ENCODE measurements at regions not wholly inside any gene's neighbourhood (a gene's known extent, or its start where the extent isn't known, plus 50 kb on each side); places are given as distances from the start of the nearest gene placed in this dataset.
"Not testable (repeated sequence)": the region's sequence is repeated elsewhere in the genome, so short reads cannot be mapped to it uniquely, and the experiment has no call there.

- no peak for DNase-seq (ENCODE audit: low read depth)
- TF ChIP-seq CTCF (IDR thresholded peaks at IDR 0.05; ENCODE audit: control insufficient read depth, insufficient read depth, low read depth, low read length, missing control alignments), result no peak
- H3K4me3 ChIP-seq (ENCODE audit: control insufficient read depth, low read depth, low read length), result no peak overlapping the region
Measured at GRCh38 chr4:114041117-114041475, 61.6 kb upstream of the ARSJ start.

- H3K4me3 ChIP-seq (ENCODE audit: control insufficient read depth, low read depth, low read length), result no peak overlapping the region
- TF ChIP-seq CTCF (IDR thresholded peaks at IDR 0.05; ENCODE audit: control insufficient read depth, insufficient read depth, low read depth, low read length, missing control alignments), result no peak
- no peak for DNase-seq (ENCODE audit: low read depth)
Measured at GRCh38 chr4:114043116-114043515, 63.7 kb upstream of the ARSJ start.

GRCh38 chr4:114044351-114044750, 64.9 kb upstream of the ARSJ start:
- not testable (repeated sequence) for DNase-seq (ENCODE audit: low read depth); H3K4me3 ChIP-seq (ENCODE audit: control insufficient read depth, low read depth, low read length)

- DNase-seq (ENCODE audit: low read depth), result no peak
- TF ChIP-seq CTCF (IDR thresholded peaks at IDR 0.05; ENCODE audit: control insufficient read depth, insufficient read depth, low read depth, low read length, missing control alignments), result no peak
- no peak overlapping the region for H3K4me3 ChIP-seq (ENCODE audit: control insufficient read depth, low read depth, low read length)
Measured at GRCh38 chr4:114046331-114046730, 66.9 kb upstream of the ARSJ start.

- DNase-seq (ENCODE audit: low read depth); H3K4me3 ChIP-seq (ENCODE audit: control insufficient read depth, low read depth, low read length): not testable (repeated sequence)
Measured at GRCh38 chr4:114048154-114048553, 68.7 kb upstream of the ARSJ start.

GRCh38 chr4:114052227-114052626, 72.8 kb upstream of the ARSJ start:
- no peak for DNase-seq (ENCODE audit: low read depth)
- no peak overlapping the region for H3K4me3 ChIP-seq (ENCODE audit: control insufficient read depth, low read depth, low read length)
- no peak for TF ChIP-seq CTCF (IDR thresholded peaks at IDR 0.05; ENCODE audit: control insufficient read depth, insufficient read depth, low read depth, low read length, missing control alignments)

- no peak overlapping the region for H3K4me3 ChIP-seq (ENCODE audit: control insufficient read depth, low read depth, low read length)
- no peak for TF ChIP-seq CTCF (IDR thresholded peaks at IDR 0.05; ENCODE audit: control insufficient read depth, insufficient read depth, low read depth, low read length, missing control alignments)
- no peak for DNase-seq (ENCODE audit: low read depth)
Measured at GRCh38 chr4:114056599-114056998, 77.2 kb upstream of the ARSJ start.

- TF ChIP-seq CTCF (IDR thresholded peaks at IDR 0.05; ENCODE audit: control insufficient read depth, insufficient read depth, low read depth, low read length, missing control alignments), result no peak
- no peak overlapping the region for H3K4me3 ChIP-seq (ENCODE audit: control insufficient read depth, low read depth, low read length)
Measured at GRCh38 chr4:114057746-114058145, 78.3 kb upstream of the ARSJ start.

More at GRCh38 chr4:114057746-114058145, 78.3 kb upstream of the ARSJ start:
- DNase-seq (ENCODE audit: low read depth), result no peak

Measured in AG09309 (cell line).